CD14-positive monocyte (primary cell): ENCODE measurements at regions not wholly inside any gene's neighbourhood (a gene's known extent, or its start where the extent isn't known, plus 50 kb on each side); places are given as distances from the start of the nearest gene placed in this dataset.

Experiments
- DNase-seq, 3 donors: peaks; one replicate each; pipeline ENCODE4 v3.0.0-alpha.2; 2011 to 2022
- H2AFZ ChIP-seq: 2 replicates; pipeline ENCODE4 v1.6.0; 2012; ENCODE audit warnings: mild to moderate bottlenecking, low read depth, low read length, inconsistent platforms; ENCODE audit not compliant: insufficient read depth, poor library complexity, severe bottlenecking
- H3K27ac ChIP-seq, 2 donors: 1 replicate in 1 of 2; 2 replicates in 1 of 2; pipeline ENCODE4 v1.5.1; 2012 to 2013; ENCODE audit warnings: low read length in 2 of 2, control low read depth in 1 of 2, inconsistent platforms in 1 of 2, low read depth in 1 of 2, mild to moderate bottlenecking in 1 of 2
- H3K27me3 ChIP-seq, 2 donors: one replicate each; pipeline versions ENCODE4 v1.6.0 to v1.6.1; 2011 to 2013; ENCODE audit warnings: low read length in 2 of 2; ENCODE audit not compliant: control insufficient read depth in 2 of 2, insufficient read depth in 2 of 2
- H3K36me3 ChIP-seq, 2 donors: replicated peaks in 1 of 2; 1 replicate in 1 of 2; 2 replicates in 1 of 2; pipeline versions ENCODE4 v1.5.1 to v1.6.1; 2012 to 2013; ENCODE audit warnings: low read length in 2 of 2, control low read depth in 1 of 2, inconsistent platforms in 1 of 2, mild to moderate bottlenecking in 1 of 2; ENCODE audit not compliant: insufficient read depth in 2 of 2, control insufficient read depth in 1 of 2
- H3K4me1 ChIP-seq, 2 donors: 1 replicate in 1 of 2; 2 replicates in 1 of 2; pipeline versions ENCODE4 v1.5.1 to v1.6.1; 2012 to 2013; ENCODE audit warnings: low read length in 2 of 2, control low read depth in 1 of 2, inconsistent platforms in 1 of 2, mild to moderate bottlenecking in 1 of 2, moderate library complexity in 1 of 2; ENCODE audit not compliant: insufficient read depth in 2 of 2, control insufficient read depth in 1 of 2
- H3K4me2 ChIP-seq: replicated peaks from 2 replicates; pipeline ENCODE3; 2012; ENCODE audit warnings: low read length, moderate library complexity, mild to moderate bottlenecking; ENCODE audit not compliant: poor library complexity, severe bottlenecking; ENCODE audit errors: extremely low read depth
- H3K4me3 ChIP-seq, 3 experiments: fragments of 200-600 bp in 1 of 3; sonication (generic) in 1 of 3; replicated peaks in 1 of 3; 1 replicate in 2 of 3; 2 replicates in 1 of 3; pipeline ENCODE4 v1.5.1; 2011 to 2013; ENCODE audit warnings: low read length in 3 of 3, mild to moderate bottlenecking in 3 of 3, control low read depth in 2 of 3, low read depth in 2 of 3, inconsistent platforms in 1 of 3, moderate library complexity in 1 of 3
- H3K79me2 ChIP-seq: 2 replicates; pipeline ENCODE4 v1.6.0; 2012; ENCODE audit warnings: mild to moderate bottlenecking, control low read depth, inconsistent platforms, low read length, moderate library complexity; ENCODE audit not compliant: insufficient read depth
- H3K9ac ChIP-seq: 2 replicates; pipeline ENCODE4 v1.6.0; 2017; ENCODE audit warnings: low read length, mild to moderate bottlenecking; ENCODE audit not compliant: insufficient read depth, poor library complexity, severe bottlenecking
- H3K9me3 ChIP-seq, 2 donors: replicated peaks in 1 of 2; 1 replicate in 1 of 2; 2 replicates in 1 of 2; pipeline versions ENCODE4 v1.5.1 to v1.6.1; 2012 to 2013; ENCODE audit warnings: low read length in 2 of 2, control low read depth in 1 of 2; ENCODE audit not compliant: control insufficient read depth in 1 of 2, insufficient read depth in 1 of 2
- H4K20me1 ChIP-seq: 2 replicates; pipeline ENCODE4 v1.6.0; 2012; ENCODE audit warnings: mild to moderate bottlenecking, low read length, control low read depth, moderate library complexity; ENCODE audit not compliant: insufficient read depth
- H3K27ac Mint-ChIP-seq, 7 donors: one replicate each; pipeline ENCODE4 v1.8.0; 2020; ENCODE audit warnings: mild to moderate bottlenecking in 7 of 7, mixed read lengths in 7 of 7, moderate library complexity in 6 of 7, inconsistent platforms in 2 of 7
- H3K27me3 Mint-ChIP-seq, 3 donors: one replicate each; pipeline ENCODE4 v1.8.0; 2021 to 2022; ENCODE audit warnings: low read depth in 3 of 3, mild to moderate bottlenecking in 3 of 3, mixed read lengths in 3 of 3, moderate library complexity in 3 of 3, inconsistent platforms in 1 of 3
- H3K36me3 Mint-ChIP-seq, 2 donors: one replicate each; pipeline ENCODE4 v1.8.0; 2020; ENCODE audit warnings: mixed read lengths in 2 of 2, inconsistent platforms in 1 of 2, mild to moderate bottlenecking in 1 of 2
- H3K4me1 Mint-ChIP-seq: one replicate; pipeline ENCODE4 v1.8.0; 2020; ENCODE audit warnings: mild to moderate bottlenecking, mixed read lengths
- H3K4me3 Mint-ChIP-seq, 2 donors: one replicate each; pipeline ENCODE4 v1.8.0; 2020; ENCODE audit warnings: mild to moderate bottlenecking in 2 of 2, mixed read lengths in 2 of 2, moderate library complexity in 1 of 2
- H3K9me3 Mint-ChIP-seq, 7 donors: one replicate each; pipeline ENCODE4 v1.8.0; 2020 to 2022; ENCODE audit warnings: mixed read lengths in 7 of 7, mild to moderate bottlenecking in 6 of 7, moderate library complexity in 6 of 7, inconsistent platforms in 2 of 7
- whole genome bisulfite sequencing: methylation state at CpG from one replicate; pipeline ENCODE4 v1.1.5; 2013; ENCODE audit warnings: missing lambda C conversion rate; ENCODE audit not compliant: insufficient coverage; 5-methylcytosine and 5-hydroxymethylcytosine counted together
- intact Hi-C, 2 donors: fragments of 100-400 bp; cut with micrococcal nuclease; formaldehyde crosslinking; loops; one replicate each; pipeline versions ENCODE4 v1.15.0 to v1.15.1; 2023
- TF ChIP-seq, protein P1 (sequence below): fragments of 200-600 bp; IDR thresholded peaks from one replicate; pipeline ENCODE4 v1.8.0; 2022; ENCODE audit warnings: antibody characterized with exemption, mild to moderate bottlenecking

GRCh38 chr3:44110648-44111047 lies 131.0 kb upstream of the TOPAZ1 start:
- Histone ChIP-seq H3K4me1 (no peaks in the 10 kb centered on the region), H2AFZ (no peak overlapping the region), H3K4me3 (no peak overlapping the region), H3K27me3 (no peaks in the 10 kb centered on the region), H3K4me2 (no peak overlapping the region), H3K9ac (no peak overlapping the region), H3K27ac (no peak overlapping the region), H3K36me3 (no peaks in the 10 kb centered on the region), H3K9me3 (no peaks in the 10 kb centered on the region), H4K20me1 (no peaks in the 10 kb centered on the region), H3K79me2 (no peaks in the 10 kb centered on the region)
- intact Hi-C loops = no loop called here
- no peak for DNase-seq
- H3K4me3 Mint-ChIP-seq = no peak overlapping the region
- peaks cover 3 to 12% (median 6%) of the 10 kb centered on the region in 3 donors for H3K27me3 Mint-ChIP-seq
- H3K4me1 Mint-ChIP-seq = no peaks in the 10 kb centered on the region
- H3K9me3 Mint-ChIP-seq = peaks cover 0 to 2% (median 0%) of the 10 kb centered on the region in 7 donors
- H3K36me3 Mint-ChIP-seq = no peaks in the 10 kb centered on the region
- WGBS = 97% methylated on average over 5 of the region's 9 CpGs
- no peak overlapping the region for H3K27ac Mint-ChIP-seq
- TF ChIP-seq, protein P1, sequence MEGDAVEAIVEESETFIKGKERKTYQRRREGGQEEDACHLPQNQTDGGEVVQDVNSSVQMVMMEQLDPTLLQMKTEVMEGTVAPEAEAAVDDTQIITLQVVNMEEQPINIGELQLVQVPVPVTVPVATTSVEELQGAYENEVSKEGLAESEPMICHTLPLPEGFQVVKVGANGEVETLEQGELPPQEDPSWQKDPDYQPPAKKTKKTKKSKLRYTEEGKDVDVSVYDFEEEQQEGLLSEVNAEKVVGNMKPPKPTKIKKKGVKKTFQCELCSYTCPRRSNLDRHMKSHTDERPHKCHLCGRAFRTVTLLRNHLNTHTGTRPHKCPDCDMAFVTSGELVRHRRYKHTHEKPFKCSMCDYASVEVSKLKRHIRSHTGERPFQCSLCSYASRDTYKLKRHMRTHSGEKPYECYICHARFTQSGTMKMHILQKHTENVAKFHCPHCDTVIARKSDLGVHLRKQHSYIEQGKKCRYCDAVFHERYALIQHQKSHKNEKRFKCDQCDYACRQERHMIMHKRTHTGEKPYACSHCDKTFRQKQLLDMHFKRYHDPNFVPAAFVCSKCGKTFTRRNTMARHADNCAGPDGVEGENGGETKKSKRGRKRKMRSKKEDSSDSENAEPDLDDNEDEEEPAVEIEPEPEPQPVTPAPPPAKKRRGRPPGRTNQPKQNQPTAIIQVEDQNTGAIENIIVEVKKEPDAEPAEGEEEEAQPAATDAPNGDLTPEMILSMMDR = no peak

GRCh38 chr3:44111482-44111881 lies 130.2 kb upstream of the TOPAZ1 start:
- DNase-seq = no peak
- H3K27ac Mint-ChIP-seq = no peak overlapping the region
- no peak overlapping the region for H3K27ac ChIP-seq
- no peaks in the 10 kb centered on the region for H3K9me3 ChIP-seq
- no peak overlapping the region for H3K4me2 ChIP-seq
- no peaks in the 10 kb centered on the region for H3K36me3 Mint-ChIP-seq
- H3K79me2 ChIP-seq = no peaks in the 10 kb centered on the region
- intact Hi-C loops = no loop called here
- H3K36me3 ChIP-seq = no peaks in the 10 kb centered on the region
- peaks cover 5 to 14% (median 12%) of the 10 kb centered on the region in 3 donors for H3K27me3 Mint-ChIP-seq
- no peak overlapping the region for H3K4me3 ChIP-seq
- H3K4me3 Mint-ChIP-seq = no peak overlapping the region
- no peaks in the 10 kb centered on the region for H4K20me1 ChIP-seq
- no peaks in the 10 kb centered on the region for H3K27me3 ChIP-seq
- H2AFZ ChIP-seq = no peak overlapping the region
- H3K9ac ChIP-seq = no peak overlapping the region
- peaks cover 0 to 2% (median 0%) of the 10 kb centered on the region in 7 donors for H3K9me3 Mint-ChIP-seq
- H3K4me1 Mint-ChIP-seq = no peaks in the 10 kb centered on the region
- TF ChIP-seq, protein P1 = no peak
- no peaks in the 10 kb centered on the region for H3K4me1 ChIP-seq
- WGBS = 94% methylated on average over 2 of the region's 2 CpGs
